ENCODE measurements at regions not wholly inside any gene's neighbourhood (a gene's known extent, or its start where the extent isn't known, plus 50 kb on each side); places are given as distances from the start of the nearest gene placed in this dataset.

GRCh38 chr11:32334822-32335221, 100.5 kb downstream of the WT1 start:
- intact Hi-C loops (cut with DNase I) = no loop called here
- no peak for DNase-seq (ENCODE audit: low spot score)
